ENCODE measurements at regions not wholly inside any gene's neighbourhood (a gene's known extent, or its start where the extent isn't known, plus 50 kb on each side); places are given as distances from the start of the nearest gene placed in this dataset.
A peak's percentile ranks its signal among the peaks of the same experiment; 100 is the strongest.
"Not testable (repeated sequence)": the region's sequence is repeated elsewhere in the genome, so short reads cannot be mapped to it uniquely, and the experiment has no call there.

GRCh38 chrX:102784550-102784949 is 64.0 kb downstream of the GPRASP3 start:
- no peak for DNase-seq

GRCh38 chrX:102787283-102787682 is 66.7 kb downstream of the GPRASP3 start:
- no peak for DNase-seq

- no peak for DNase-seq
These were observed 87.8 kb downstream of the GPRASP3 start for GRCh38 chrX:102808336-102808735.

GRCh38 chrX:102818269-102818668 is 97.7 kb downstream of the GPRASP3 start:
- not testable (repeated sequence) for DNase-seq

GRCh38 chrX:102832661-102833060 is 104.4 kb upstream of the RAB40AL start:
- no peak for DNase-seq

- DNase-seq: no peak
These were observed 103.9 kb upstream of the RAB40AL start for GRCh38 chrX:102833136-102833535.

GRCh38 chrX:102835504-102836146 is 101.4 kb upstream of the RAB40AL start:
- peak in 1 of 5 experiments; percentile 24 for DNase-seq

GRCh38 chrX:102837847-102838246 is 99.2 kb upstream of the RAB40AL start:
- no peak for DNase-seq

GRCh38 chrX:102840871-102841705 is 96.0 kb upstream of the RAB40AL start:
- DNase-seq: peak in 1 of 5 experiments; percentile 1

- no peak for DNase-seq
These were observed 95.4 kb upstream of the RAB40AL start for GRCh38 chrX:102841706-102842003.

GRCh38 chrX:102845020-102845419 is 92.1 kb upstream of the RAB40AL start:
- DNase-seq: no peak

GRCh38 chrX:102846544-102847236 is 90.4 kb upstream of the RAB40AL start:
- no peak for DNase-seq

GRCh38 chrX:102847362-102847761 is 89.7 kb upstream of the RAB40AL start:
- DNase-seq: no peak

- no peak for DNase-seq
These were observed 87.7 kb upstream of the RAB40AL start for GRCh38 chrX:102849396-102849795.

- not testable (repeated sequence) for DNase-seq
These were observed 78.1 kb upstream of the RAB40AL start for GRCh38 chrX:102858826-102859549.

- no peak for DNase-seq
These were observed 77.6 kb upstream of the RAB40AL start for GRCh38 chrX:102859550-102859871.

- no peak for DNase-seq
These were observed 76.8 kb upstream of the RAB40AL start for GRCh38 chrX:102860235-102860634.

- peak; percentile 50 to 72 (median 67) for DNase-seq
These were observed 73.3 kb upstream of the RAB40AL start for GRCh38 chrX:102863735-102864134.

- DNase-seq: no peak
These were observed 70.0 kb upstream of the RAB40AL start for GRCh38 chrX:102866981-102867656.

- no peak for DNase-seq
These were observed 53.6 kb upstream of the RAB40AL start for GRCh38 chrX:102883491-102883890.
